BJ (cell line): ENCODE measurements at regions not wholly inside any gene's neighbourhood (a gene's known extent, or its start where the extent isn't known, plus 50 kb on each side); places are given as distances from the start of the nearest gene placed in this dataset.

Experiments
- CTCF ChIA-PET: fragments of 350-600 bp; formaldehyde crosslinking; extraction: SDS; loops from one replicate; lab custom pipeline; 2021; ENCODE audit warnings: antibody characterized with exemption, inconsistent platforms; lab: Yijun Ruan, JAX
- POLR2A ChIA-PET: fragments of 300-600 bp; sonication (Branson Sonifier 250); formaldehyde crosslinking; extraction: SDS; loops from one replicate; lab custom pipeline; 2021; ENCODE audit warnings: antibody characterized with exemption; lab: Charles Lee
- DNase-seq: peaks from one replicate; pipeline ENCODE4 v3.0.0-alpha.2; 2011; ENCODE audit warnings: low read depth
- H3K27me3 ChIP-seq: 2 replicates; pipeline ENCODE4 v1.6.0; 2011; ENCODE audit warnings: low read length; ENCODE audit not compliant: control insufficient read depth, insufficient read depth
- H3K36me3 ChIP-seq: 2 replicates; pipeline ENCODE4 v1.5.1; 2011; ENCODE audit warnings: low read length; ENCODE audit not compliant: control insufficient read depth, insufficient read depth
- H3K4me3 ChIP-seq: 2 replicates; pipeline ENCODE4 v1.5.1; 2011; ENCODE audit warnings: low read depth, mild to moderate bottlenecking, control low read depth, low read length
- CTCF ChIP-seq: IDR thresholded peaks from 2 replicates; pipeline ENCODE4 v1.5.1; 2011; ENCODE audit warnings: low read depth, mild to moderate bottlenecking, control low read depth, inconsistent platforms, low read length, moderate library complexity; ENCODE audit not compliant: insufficient read depth

GRCh38 chr7:111676167-111676566, 113.9 kb upstream of the IMMP2L start:
- no peak overlapping the region for H3K4me3 ChIP-seq
- H3K36me3 ChIP-seq, result no peaks in the 10 kb centered on the region
- DNase-seq, result no peak
- TF ChIP-seq CTCF, result no peak
- ChIA-PET CTCF (no interaction called here), POLR2A (no interaction called here)
- no peaks in the 10 kb centered on the region for H3K27me3 ChIP-seq

- Histone ChIP-seq H3K36me3 (no peaks in the 10 kb centered on the region), H3K4me3 (no peak overlapping the region), H3K27me3 (no peaks in the 10 kb centered on the region)
- ChIA-PET CTCF (no interaction called here), POLR2A (no interaction called here)
- no peak for TF ChIP-seq CTCF
- no peak for DNase-seq
Measured at GRCh38 chr7:111672901-111673300, 110.6 kb upstream of the IMMP2L start.

GRCh38 chr7:111671927-111672326, 109.6 kb upstream of the IMMP2L start:
- ChIA-PET POLR2A (no interaction called here), CTCF (no interaction called here)
- H3K36me3 ChIP-seq, result no peaks in the 10 kb centered on the region
- H3K27me3 ChIP-seq, result no peaks in the 10 kb centered on the region
- H3K4me3 ChIP-seq, result no peak overlapping the region
- DNase-seq, result no peak
- no peak for TF ChIP-seq CTCF

- ChIA-PET CTCF (no interaction called here), POLR2A (no interaction called here)
- Histone ChIP-seq H3K27me3 (no peaks in the 10 kb centered on the region), H3K4me3 (no peak overlapping the region), H3K36me3 (no peaks in the 10 kb centered on the region)
- no peak for DNase-seq
- no peak for TF ChIP-seq CTCF
Measured at GRCh38 chr7:111668711-111669110, 106.4 kb upstream of the IMMP2L start.

- no peak overlapping the region for H3K4me3 ChIP-seq
- POLR2A ChIA-PET, result no interaction called here
- no peak for DNase-seq
- TF ChIP-seq CTCF, result no peak
- no peaks in the 10 kb centered on the region for H3K36me3 ChIP-seq
- no peaks in the 10 kb centered on the region for H3K27me3 ChIP-seq
- CTCF ChIA-PET, result no interaction called here
Measured at GRCh38 chr7:111667488-111667887, 105.2 kb upstream of the IMMP2L start.
